Liver (tissue), 8 donors: ENCODE measurements at regions not wholly inside any gene's neighbourhood (a gene's known extent, or its start where the extent isn't known, plus 50 kb on each side); places are given as distances from the start of the nearest gene placed in this dataset.

Source experiments
- DNase-seq: peaks from one replicate; pipeline ENCODE4 v3.0.0-alpha.2; 2017; ENCODE audit warnings: low spot score
- H3K27ac ChIP-seq, 2 donors: one replicate each; pipeline ENCODE4 v1.7.0; 2013; ENCODE audit warnings: inconsistent platforms in 2 of 2, low read length in 2 of 2, control low read depth in 1 of 2, low read depth in 1 of 2, mild to moderate bottlenecking in 1 of 2
- H3K27me3 ChIP-seq, 4 donors: one replicate each; pipeline versions ENCODE4 v1.6.1 to v1.7.0; 2013; ENCODE audit warnings: low read length in 3 of 4, inconsistent platforms in 1 of 4, mild to moderate bottlenecking in 1 of 4, moderate library complexity in 1 of 4; ENCODE audit not compliant: control insufficient read depth in 4 of 4, insufficient read depth in 4 of 4
- H3K36me3 ChIP-seq, 4 donors: one replicate each; pipeline versions ENCODE4 v1.6.1 to v1.7.0; 2013; ENCODE audit warnings: low read length in 3 of 4, mild to moderate bottlenecking in 3 of 4, low read depth in 1 of 4, moderate library complexity in 1 of 4; ENCODE audit not compliant: control insufficient read depth in 4 of 4, insufficient read depth in 3 of 4
- H3K4me1 ChIP-seq, 4 donors: one replicate each; pipeline versions ENCODE4 v1.6.1 to v1.7.0; 2013; ENCODE audit warnings: low read length in 3 of 4, mild to moderate bottlenecking in 3 of 4, moderate library complexity in 1 of 4; ENCODE audit not compliant: control insufficient read depth in 4 of 4, insufficient read depth in 4 of 4
- H3K4me3 ChIP-seq, 3 donors: one replicate each; pipeline versions ENCODE4 v1.6.1 to v1.7.0; 2013; ENCODE audit warnings: low read length in 3 of 3, control low read depth in 1 of 3, low read depth in 1 of 3, mild to moderate bottlenecking in 1 of 3
- H3K9ac ChIP-seq, 2 donors: one replicate each; pipeline ENCODE4 v1.7.0; 2013; ENCODE audit warnings: low read length in 2 of 2, mild to moderate bottlenecking in 2 of 2, moderate library complexity in 2 of 2, control low read depth in 1 of 2, low read depth in 1 of 2
- H3K9me3 ChIP-seq, 4 donors: one replicate each; pipeline versions ENCODE4 v1.6.1 to v1.7.0; 2013; ENCODE audit warnings: low read length in 3 of 4; ENCODE audit not compliant: control insufficient read depth in 4 of 4
- ATF3 ChIP-seq: IDR thresholded peaks from 2 replicates; pipeline ENCODE4 v1.6.1; 2016; ENCODE audit warnings: antibody characterized with exemption
- CTCF ChIP-seq: fragments of 150-350 bp; IDR thresholded peaks from 2 replicates; pipeline ENCODE4 v1.5.1; 2017; ENCODE audit warnings: improper control_type of control experiment, low read depth, low read length; ENCODE audit not compliant: missing input control
- EGR1 ChIP-seq, 2 donors: IDR thresholded peaks; 2 replicates each; pipeline ENCODE4 v1.6.1; 2016 to 2018; ENCODE audit warnings: antibody characterized with exemption in 2 of 2, low read depth in 2 of 2
- FOXA1 ChIP-seq: IDR thresholded peaks from 2 replicates; pipeline ENCODE4 v1.6.1; 2016; ENCODE audit warnings: antibody characterized with exemption
- FOXA2 ChIP-seq: IDR thresholded peaks from 2 replicates; pipeline ENCODE4 v1.6.1; 2016; ENCODE audit warnings: antibody characterized with exemption
- GABPA ChIP-seq, 2 donors: IDR thresholded peaks in 1 of 2; conservative IDR thresholded peaks in 1 of 2; 2 replicates each; pipeline ENCODE4 v1.6.1; 2016; ENCODE audit warnings: antibody characterized with exemption in 2 of 2, mild to moderate bottlenecking in 1 of 2, moderate library complexity in 1 of 2
- HNF4A ChIP-seq, 2 donors: conservative IDR thresholded peaks; 2 replicates each; pipeline ENCODE4 v1.6.1; 2016; ENCODE audit warnings: antibody characterized with exemption in 2 of 2, mild to moderate bottlenecking in 2 of 2
- HNF4G ChIP-seq: IDR thresholded peaks from 2 replicates; pipeline ENCODE4 v1.6.1; 2016; ENCODE audit warnings: antibody characterized with exemption
- JUND ChIP-seq, 2 donors: IDR thresholded peaks; 2 replicates each; pipeline ENCODE4 v1.6.1; 2016; ENCODE audit warnings: antibody characterized with exemption in 2 of 2
- MAX ChIP-seq: IDR thresholded peaks from 2 replicates; pipeline ENCODE4 v1.6.1; 2016; ENCODE audit warnings: antibody characterized with exemption
- NR2F2 ChIP-seq: IDR thresholded peaks from 2 replicates; pipeline ENCODE4 v1.6.1; 2016; ENCODE audit warnings: antibody characterized with exemption
- RAD21 ChIP-seq, 2 donors: IDR thresholded peaks; 2 replicates each; pipeline ENCODE4 v1.6.1; 2016; ENCODE audit warnings: antibody characterized with exemption in 2 of 2, mild to moderate bottlenecking in 2 of 2
- REST ChIP-seq: IDR thresholded peaks from 2 replicates; pipeline ENCODE4 v1.6.1; 2016; ENCODE audit warnings: antibody characterized with exemption, mild to moderate bottlenecking
- RXRA ChIP-seq, 2 donors: IDR thresholded peaks; 2 replicates each; pipeline ENCODE4 v1.6.1; 2017 to 2018; ENCODE audit warnings: antibody characterized with exemption in 2 of 2, mild to moderate bottlenecking in 1 of 2
- SP1 ChIP-seq: IDR thresholded peaks from 2 replicates; pipeline ENCODE4 v1.6.1; 2018; ENCODE audit warnings: antibody characterized with exemption, mild to moderate bottlenecking
- TAF1 ChIP-seq: conservative IDR thresholded peaks from 2 replicates; pipeline ENCODE4 v1.6.1; 2016; ENCODE audit warnings: antibody characterized with exemption, mild to moderate bottlenecking
- YY1 ChIP-seq: IDR thresholded peaks from 2 replicates; pipeline ENCODE4 v1.6.1; 2016; ENCODE audit warnings: antibody characterized with exemption, mild to moderate bottlenecking
- ZBTB33 ChIP-seq: IDR thresholded peaks from 2 replicates; pipeline ENCODE4 v1.6.1; 2016; ENCODE audit warnings: antibody characterized with exemption
- WGBS: extraction: QIAGEN DNeasy Blood & Tissue Kit; methylation state at CpG from one replicate; pipeline ENCODE4 v1.1.7; 2013; 5-methylcytosine and 5-hydroxymethylcytosine counted together
- donor health status: healthy.
- donor health status: healthy.
- donor health status: healthy.
- donor health status: healthy.
- donor health status: healthy.

- Histone ChIP-seq H3K9ac (no peak overlapping the region), H3K36me3 (no peaks in the 10 kb centered on the region), H3K27ac (no peak overlapping the region), H3K27me3 (peaks cover 0 to 3% (median 0%) of the 10 kb centered on the region in 4 donors), H3K4me3 (no peak overlapping the region), H3K4me1 (no peaks in the 10 kb centered on the region), H3K9me3 (no peaks in the 10 kb centered on the region)
- DNase-seq: no peak
- TF ChIP-seq YY1: no peak
- no peak for TF ChIP-seq REST
- TF ChIP-seq JUND (IDR thresholded peaks at IDR 0.05): no peak
- no peak for TF ChIP-seq TAF1
- no peak for TF ChIP-seq CTCF
- no peak for TF ChIP-seq ATF3
- no peak for TF ChIP-seq MAX
- no peak for TF ChIP-seq RXRA (IDR thresholded peaks at IDR 0.05)
- no peak for TF ChIP-seq EGR1 (IDR thresholded peaks at IDR 0.05; ENCODE audit: low read depth in 2 of 2)
- TF ChIP-seq ZBTB33: no peak
- TF ChIP-seq GABPA (IDR thresholded peaks at IDR 0.05 in 1 of 2, conservative IDR thresholded peaks at IDR 0.05 in 1 of 2): no peak
- TF ChIP-seq RAD21 (IDR thresholded peaks at IDR 0.05): no peak
- no peak for TF ChIP-seq FOXA2
- TF ChIP-seq FOXA1: no peak
- TF ChIP-seq SP1: no peak
- TF ChIP-seq HNF4A (conservative IDR thresholded peaks at IDR 0.05): no peak
- TF ChIP-seq HNF4G: no peak
- no peak for TF ChIP-seq NR2F2
- 72% methylated on average over 5 of the region's 5 CpGs for WGBS
Measured at GRCh38 chr2:6031200-6031867, 339.1 kb downstream of the SOX11 start.
